Trophoblast cell (in vitro differentiated cells and primary cell): ENCODE measurements at regions not wholly inside any gene's neighbourhood (a gene's known extent, or its start where the extent isn't known, plus 50 kb on each side); places are given as distances from the start of the nearest gene placed in this dataset.

Experiments used
- DNase-seq, 2 donors: peaks; one replicate each; pipeline ENCODE4 v3.0.0-alpha.2; 2016
- H2AFZ ChIP-seq: 2 replicates; pipeline ENCODE4 v1.6.1; 2013; ENCODE audit warnings: low read length, moderate library complexity, mild to moderate bottlenecking; ENCODE audit not compliant: insufficient read depth, poor library complexity
- H2AK5ac ChIP-seq: 2 replicates; pipeline ENCODE4 v1.6.1; 2013; ENCODE audit warnings: mild to moderate bottlenecking, low read length
- H2BK120ac ChIP-seq: 2 replicates; pipeline ENCODE4 v1.6.1; 2013; ENCODE audit warnings: low read length, mild to moderate bottlenecking, moderate library complexity; ENCODE audit not compliant: insufficient read depth, poor library complexity
- H2BK12ac ChIP-seq: 2 replicates; pipeline ENCODE4 v1.6.1; 2013; ENCODE audit warnings: mild to moderate bottlenecking, low read length, moderate library complexity
- H2BK5ac ChIP-seq: 2 replicates; pipeline ENCODE4 v1.6.1; 2013; ENCODE audit warnings: low read length, low read depth, moderate library complexity, mild to moderate bottlenecking; ENCODE audit not compliant: poor library complexity
- H3K14ac ChIP-seq: 2 replicates; pipeline ENCODE4 v1.6.1; 2013; ENCODE audit warnings: mild to moderate bottlenecking, low read length
- H3K18ac ChIP-seq: 2 replicates; pipeline ENCODE4 v1.6.1; 2013; ENCODE audit warnings: mild to moderate bottlenecking, low read length
- H3K23ac ChIP-seq: 2 replicates; pipeline ENCODE4 v1.6.1; 2013; ENCODE audit warnings: low read length
- H3K27ac ChIP-seq: 2 replicates; pipeline ENCODE4 v1.5.1; 2013; ENCODE audit warnings: low read depth, mild to moderate bottlenecking, inconsistent platforms, low read length, moderate library complexity
- H3K27me3 ChIP-seq: 2 replicates; pipeline ENCODE4 v1.6.1; 2013; ENCODE audit warnings: inconsistent platforms, mild to moderate bottlenecking, low read length, moderate library complexity; ENCODE audit not compliant: insufficient read depth
- H3K36me3 ChIP-seq, 2 experiments: 1 replicate in 1 of 2; 2 replicates in 1 of 2; pipeline ENCODE4 v1.6.1; 2013; ENCODE audit warnings: low read length in 2 of 2, mild to moderate bottlenecking in 2 of 2, moderate library complexity in 1 of 2; ENCODE audit not compliant: insufficient read depth in 2 of 2, control insufficient read depth in 1 of 2
- H3K4ac ChIP-seq: 2 replicates; pipeline ENCODE4 v1.6.1; 2013; ENCODE audit warnings: low read depth, mild to moderate bottlenecking, low read length, moderate library complexity
- H3K4me1 ChIP-seq, 2 experiments: 1 replicate in 1 of 2; 2 replicates in 1 of 2; pipeline ENCODE4 v1.6.1; 2013; ENCODE audit warnings: low read length in 2 of 2, mild to moderate bottlenecking in 2 of 2, moderate library complexity in 1 of 2; ENCODE audit not compliant: insufficient read depth in 2 of 2, control insufficient read depth in 1 of 2
- H3K4me2 ChIP-seq: 2 replicates; pipeline ENCODE4 v1.6.1; 2013; ENCODE audit warnings: inconsistent platforms, mild to moderate bottlenecking, low read length, moderate library complexity
- H3K4me3 ChIP-seq: 2 replicates; pipeline ENCODE4 v1.5.1; 2013; ENCODE audit warnings: mild to moderate bottlenecking, low read depth, low read length, inconsistent platforms
- H3K79me1 ChIP-seq: one replicate; pipeline ENCODE4 v1.6.1; 2013; ENCODE audit warnings: low read length
- H3K79me2 ChIP-seq: 2 replicates; pipeline ENCODE4 v1.6.1; 2013; ENCODE audit warnings: low read length, mild to moderate bottlenecking; ENCODE audit not compliant: control insufficient read depth, insufficient read depth, poor library complexity
- H3K9ac ChIP-seq: 2 replicates; pipeline ENCODE4 v1.6.1; 2013; ENCODE audit warnings: mild to moderate bottlenecking, low read length
- H3K9me3 ChIP-seq: 2 replicates; pipeline ENCODE4 v1.6.1; 2013; ENCODE audit warnings: low read depth, mild to moderate bottlenecking, control low read depth, inconsistent platforms, low read length; ENCODE audit not compliant: insufficient read depth
- H4K12ac ChIP-seq: 2 replicates; pipeline ENCODE4 v1.6.1; 2013; ENCODE audit warnings: low read depth, mild to moderate bottlenecking, low read length, moderate library complexity
- H4K8ac ChIP-seq: 2 replicates; pipeline ENCODE4 v1.6.1; 2013; ENCODE audit warnings: low read depth, mild to moderate bottlenecking, low read length, moderate library complexity
- H4K91ac ChIP-seq: one replicate; pipeline ENCODE4 v1.6.1; 2013; ENCODE audit warnings: low read depth, mild to moderate bottlenecking, low read length, moderate library complexity
- WGBS: extraction: QIAGEN DNeasy Blood & Tissue Kit; methylation state at CpG from one replicate; pipeline ENCODE4 v1.1.7; 2013; ENCODE audit warnings: missing lambda C conversion rate; ENCODE audit not compliant: insufficient read length, insufficient coverage; ENCODE audit errors: extremely low coverage; 5-methylcytosine and 5-hydroxymethylcytosine counted together

- no peak overlapping the region for H3K9ac ChIP-seq
- no peaks in the 10 kb centered on the region for H3K4me1 ChIP-seq
- H3K36me3 ChIP-seq, result no peaks in the 10 kb centered on the region
- DNase-seq, result no peak
- H3K18ac ChIP-seq, result no peak overlapping the region
- H3K4ac ChIP-seq, result no peak overlapping the region
- no peak overlapping the region for H4K12ac ChIP-seq
- H3K79me2 ChIP-seq, result no peaks in the 10 kb centered on the region
- H3K4me2 ChIP-seq, result no peak overlapping the region
- no peak overlapping the region for H3K23ac ChIP-seq
- no peak overlapping the region for H3K27ac ChIP-seq
- H2BK5ac ChIP-seq, result no peak overlapping the region
- no peak overlapping the region for H2AFZ ChIP-seq
- H4K8ac ChIP-seq, result no peak overlapping the region
- no peak overlapping the region for H2BK120ac ChIP-seq
- no peaks in the 10 kb centered on the region for H3K79me1 ChIP-seq
- H3K14ac ChIP-seq, result no peak overlapping the region
- no peak overlapping the region for H3K4me3 ChIP-seq
- H2AK5ac ChIP-seq, result no peak overlapping the region
- no peak overlapping the region for H2BK12ac ChIP-seq
- H4K91ac ChIP-seq, result no peak overlapping the region
- no peaks in the 10 kb centered on the region for H3K27me3 ChIP-seq
- no peaks in the 10 kb centered on the region for H3K9me3 ChIP-seq
- WGBS, result no CpG with 5 or more reads among the region's 3 CpGs
Measured at GRCh38 chr13:84543962-84544361, 661.7 kb upstream of the SLITRK1 start.

GRCh38 chr13:84542348-84542747, 660.1 kb upstream of the SLITRK1 start:
- DNase-seq, result no peak
- H2AK5ac ChIP-seq, result no peak overlapping the region
- no peaks in the 10 kb centered on the region for H3K4me1 ChIP-seq
- H2BK5ac ChIP-seq, result no peak overlapping the region
- no peaks in the 10 kb centered on the region for H3K9me3 ChIP-seq
- no peak overlapping the region for H2BK12ac ChIP-seq
- no peak overlapping the region for H4K12ac ChIP-seq
- H2AFZ ChIP-seq, result no peak overlapping the region
- H3K14ac ChIP-seq, result no peak overlapping the region
- no peaks in the 10 kb centered on the region for H3K27me3 ChIP-seq
- no peaks in the 10 kb centered on the region for H3K36me3 ChIP-seq
- no peak overlapping the region for H3K4ac ChIP-seq
- no CpG with 5 or more reads among the region's 1 CpG for WGBS
- no peak overlapping the region for H2BK120ac ChIP-seq
- no peak overlapping the region for H3K9ac ChIP-seq
- H3K79me1 ChIP-seq, result no peaks in the 10 kb centered on the region
- no peak overlapping the region for H3K23ac ChIP-seq
- H3K79me2 ChIP-seq, result no peaks in the 10 kb centered on the region
- H3K4me2 ChIP-seq, result no peak overlapping the region
- no peak overlapping the region for H4K91ac ChIP-seq
- H3K18ac ChIP-seq, result no peak overlapping the region
- H3K27ac ChIP-seq, result no peak overlapping the region
- no peak overlapping the region for H4K8ac ChIP-seq
- no peak overlapping the region for H3K4me3 ChIP-seq

- no CpG with 5 or more reads among the region's 2 CpGs for WGBS
Measured at GRCh38 chr13:84536906-84537305, 654.6 kb upstream of the SLITRK1 start.

GRCh38 chr13:84528408-84529070, 646.3 kb upstream of the SLITRK1 start:
- Histone ChIP-seq H2AFZ (no peak overlapping the region), H3K4me1 (no peaks in the 10 kb centered on the region)

More at GRCh38 chr13:84536906-84537305, 654.6 kb upstream of the SLITRK1 start:
- Histone ChIP-seq H3K9ac (no peak overlapping the region), H3K9me3 (no peaks in the 10 kb centered on the region), H4K12ac (no peak overlapping the region), H3K79me1 (no peaks in the 10 kb centered on the region), H2AK5ac (no peak overlapping the region), H3K14ac (no peak overlapping the region), H3K4ac (no peak overlapping the region), H3K36me3 (no peaks in the 10 kb centered on the region), H4K91ac (no peak overlapping the region), H3K18ac (no peak overlapping the region), H3K4me3 (no peak overlapping the region), H2BK12ac (no peak overlapping the region), H3K79me2 (no peaks in the 10 kb centered on the region), H2BK120ac (no peak overlapping the region), H3K4me1 (no peaks in the 10 kb centered on the region), H3K23ac (no peak overlapping the region), H3K27ac (no peak overlapping the region), H4K8ac (no peak overlapping the region), H3K4me2 (no peak overlapping the region), H2BK5ac (no peak overlapping the region), H3K27me3 (no peaks in the 10 kb centered on the region), H2AFZ (no peak overlapping the region)
- DNase-seq, result no peak

More at GRCh38 chr13:84528408-84529070, 646.3 kb upstream of the SLITRK1 start:
- DNase-seq, result no peak
- no peak overlapping the region for H4K12ac ChIP-seq
- H3K27me3 ChIP-seq, result no peaks in the 10 kb centered on the region
- H3K4me2 ChIP-seq, result no peak overlapping the region
- no peak overlapping the region for H3K14ac ChIP-seq
- no peaks in the 10 kb centered on the region for H3K79me2 ChIP-seq
- H3K9ac ChIP-seq, result no peak overlapping the region
- no peaks in the 10 kb centered on the region for H3K79me1 ChIP-seq
- H3K18ac ChIP-seq, result no peak overlapping the region
- no peaks in the 10 kb centered on the region for H3K9me3 ChIP-seq
- no peak overlapping the region for H2AK5ac ChIP-seq
- no peak overlapping the region for H3K23ac ChIP-seq
- H3K4me3 ChIP-seq, result no peak overlapping the region
- no peak overlapping the region for H4K8ac ChIP-seq
- H3K27ac ChIP-seq, result no peak overlapping the region
- H2BK12ac ChIP-seq, result no peak overlapping the region
- no peak overlapping the region for H4K91ac ChIP-seq
- no peak overlapping the region for H2BK5ac ChIP-seq
- H2BK120ac ChIP-seq, result no peak overlapping the region
- H3K4ac ChIP-seq, result no peak overlapping the region
- no CpG with 5 or more reads among the region's 3 CpGs for WGBS
- H3K36me3 ChIP-seq, result no peaks in the 10 kb centered on the region
